ENCODE measurements at regions not wholly inside any gene's neighbourhood (a gene's known extent, or its start where the extent isn't known, plus 50 kb on each side); places are given as distances from the start of the nearest gene placed in this dataset.
"Not testable (repeated sequence)": the region's sequence is repeated elsewhere in the genome, so short reads cannot be mapped to it uniquely, and the experiment has no call there.

- H3K36me3 ChIP-seq, result no peaks in the 10 kb centered on the region
- TF ChIP-seq POLR2AphosphoS5 (IDR thresholded peaks at IDR 0.05), result no peak
- TF ChIP-seq, protein P1, sequence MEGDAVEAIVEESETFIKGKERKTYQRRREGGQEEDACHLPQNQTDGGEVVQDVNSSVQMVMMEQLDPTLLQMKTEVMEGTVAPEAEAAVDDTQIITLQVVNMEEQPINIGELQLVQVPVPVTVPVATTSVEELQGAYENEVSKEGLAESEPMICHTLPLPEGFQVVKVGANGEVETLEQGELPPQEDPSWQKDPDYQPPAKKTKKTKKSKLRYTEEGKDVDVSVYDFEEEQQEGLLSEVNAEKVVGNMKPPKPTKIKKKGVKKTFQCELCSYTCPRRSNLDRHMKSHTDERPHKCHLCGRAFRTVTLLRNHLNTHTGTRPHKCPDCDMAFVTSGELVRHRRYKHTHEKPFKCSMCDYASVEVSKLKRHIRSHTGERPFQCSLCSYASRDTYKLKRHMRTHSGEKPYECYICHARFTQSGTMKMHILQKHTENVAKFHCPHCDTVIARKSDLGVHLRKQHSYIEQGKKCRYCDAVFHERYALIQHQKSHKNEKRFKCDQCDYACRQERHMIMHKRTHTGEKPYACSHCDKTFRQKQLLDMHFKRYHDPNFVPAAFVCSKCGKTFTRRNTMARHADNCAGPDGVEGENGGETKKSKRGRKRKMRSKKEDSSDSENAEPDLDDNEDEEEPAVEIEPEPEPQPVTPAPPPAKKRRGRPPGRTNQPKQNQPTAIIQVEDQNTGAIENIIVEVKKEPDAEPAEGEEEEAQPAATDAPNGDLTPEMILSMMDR (IDR thresholded peaks at IDR 0.05), result no peak
- DNase-seq, result no peak
- no peak overlapping the region for H3K27ac ChIP-seq
- no peaks in the 10 kb centered on the region for H3K27me3 ChIP-seq
- H3K4me1 ChIP-seq, result no peaks in the 10 kb centered on the region
- intact Hi-C loops (cut with DNase I; ENCODE audit: low total_unique reads) (no loop called here), in situ Hi-C loops (cut with MboI; ENCODE audit: low pct_ligation_motif_present in 1 of 4, low pct_unique_long_range_greater_than_20kb in 1 of 4, low sequenced_read_pairs in 3 of 4) (loop anchor here in 1 of 4 donors (10.0 kb wide), 1 partner anchor 65 kb away; no protein-coding TSS in a partner anchor)
- WGBS, 2 donors (ENCODE audit: low coverage in 1 of 2), result 21 to 31% methylated on average over 2 to 6 of the region's 6 CpGs
- no peak overlapping the region for H3K4me3 ChIP-seq
- H3K9me3 ChIP-seq, result no peaks in the 10 kb centered on the region
Observed at GRCh38 chr18:27540111-27540510, 355.0 kb upstream of the CHST9 start.

- in situ Hi-C loops (cut with MboI; ENCODE audit: low pct_ligation_motif_present in 1 of 4, low pct_unique_long_range_greater_than_20kb in 1 of 4, low sequenced_read_pairs in 3 of 4), result no loop called here
- Histone ChIP-seq H3K36me3 (no peaks in the 10 kb centered on the region), H3K27ac (no peak overlapping the region), H3K4me1 (no peaks in the 10 kb centered on the region), H3K9me3 (peaks cover 0 to 3% of the 10 kb centered on the region in 2 donors), H3K4me3 (no peak overlapping the region), H3K27me3 (no peaks in the 10 kb centered on the region)
- no peak for DNase-seq
- intact Hi-C loops (cut with DNase I; ENCODE audit: low total_unique reads), result no loop called here
- 88 to 92% methylated on average over 2 of the region's 2 CpGs for WGBS, 2 donors (ENCODE audit: low coverage in 1 of 2)
- TF ChIP-seq POLR2AphosphoS5 (IDR thresholded peaks at IDR 0.05) (no peak), POLR2A (IDR thresholded peaks at IDR 0.05) (no peak), EP300 (IDR thresholded peaks at IDR 0.05; ENCODE audit: low read depth) (no peak)
- TF ChIP-seq, protein P1 (IDR thresholded peaks at IDR 0.05), result no peak
Observed at GRCh38 chr18:27528925-27529521, 343.9 kb upstream of the CHST9 start.

GRCh38 chr18:27527856-27528255 is 342.7 kb upstream of the CHST9 start:
- DNase-seq, result no peak
- H3K4me3 ChIP-seq, result no peak overlapping the region
- in situ Hi-C loops (cut with MboI; ENCODE audit: low pct_ligation_motif_present in 1 of 4, low pct_unique_long_range_greater_than_20kb in 1 of 4, low sequenced_read_pairs in 3 of 4), result no loop called here
- H3K27me3 ChIP-seq, result no peaks in the 10 kb centered on the region
- WGBS, 2 donors (ENCODE audit: low coverage in 1 of 2), result 63% methylated on average over 3 of the region's 3 CpGs; no CpG with 5 or more reads in 1 of the 2 donors
- TF ChIP-seq POLR2A (IDR thresholded peaks at IDR 0.05), result no peak
- TF ChIP-seq POLR2AphosphoS5 (IDR thresholded peaks at IDR 0.05), result no peak
- TF ChIP-seq, protein P1 (IDR thresholded peaks at IDR 0.05), result no peak
- TF ChIP-seq EP300 (IDR thresholded peaks at IDR 0.05; ENCODE audit: low read depth), result no peak
- H3K9me3 ChIP-seq, result peaks cover 0 to 3% of the 10 kb centered on the region in 2 donors
- H3K4me1 ChIP-seq, result no peaks in the 10 kb centered on the region
- no peaks in the 10 kb centered on the region for H3K36me3 ChIP-seq
- no peak overlapping the region for H3K27ac ChIP-seq
- intact Hi-C loops (cut with DNase I; ENCODE audit: low total_unique reads), result no loop called here

GRCh38 chr18:27520401-27520800 is 335.3 kb upstream of the CHST9 start:
- no peaks in the 10 kb centered on the region for H3K36me3 ChIP-seq
- in situ Hi-C loops (cut with MboI; ENCODE audit: low pct_ligation_motif_present in 1 of 4, low pct_unique_long_range_greater_than_20kb in 1 of 4, low sequenced_read_pairs in 3 of 4) (no loop called here), intact Hi-C loops (cut with DNase I; ENCODE audit: low total_unique reads) (no loop called here)
- 63 to 89% methylated on average over 2 of the region's 2 CpGs for WGBS, 2 donors (ENCODE audit: low coverage in 1 of 2)
- H3K27ac ChIP-seq, result no peak overlapping the region
- H3K27me3 ChIP-seq, result no peaks in the 10 kb centered on the region
- no peaks in the 10 kb centered on the region for H3K9me3 ChIP-seq
- no peaks in the 10 kb centered on the region for H3K4me1 ChIP-seq
- DNase-seq, result no peak
- TF ChIP-seq POLR2AphosphoS5 (IDR thresholded peaks at IDR 0.05) (no peak), POLR2A (IDR thresholded peaks at IDR 0.05) (no peak)
- H3K4me3 ChIP-seq, result no peak overlapping the region

DNA sequence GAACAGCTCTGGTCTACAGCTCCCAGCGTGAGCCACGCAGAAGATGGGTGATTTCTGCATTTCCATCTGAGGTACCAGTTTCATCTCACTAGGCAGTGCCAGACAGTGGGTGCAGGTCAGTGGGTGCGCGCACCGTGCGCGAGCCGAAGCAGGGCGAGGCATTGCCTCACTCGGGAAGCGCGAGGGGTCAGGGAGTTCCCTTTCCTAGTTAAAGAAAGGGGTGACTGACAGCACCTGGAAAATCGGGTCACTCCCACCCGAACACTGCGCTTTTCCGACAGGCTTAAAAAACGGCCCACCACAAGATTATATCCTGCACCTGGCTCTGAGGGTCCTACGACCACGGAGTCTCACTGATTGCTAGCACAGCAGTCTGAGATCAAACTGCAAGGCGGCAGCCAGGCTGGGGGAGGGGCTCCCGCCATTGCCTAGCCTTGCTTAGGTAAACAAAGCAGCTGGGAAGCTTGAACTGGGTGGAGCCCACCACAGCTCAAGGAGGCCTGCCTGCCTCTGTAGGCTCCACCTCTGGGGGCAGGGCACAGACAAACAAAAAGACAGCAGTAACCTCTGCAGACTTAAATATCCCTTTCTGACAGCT is 325.0 kb upstream of the CHST9 start:
- H3K27ac ChIP-seq; in situ Hi-C loops (cut with MboI; ENCODE audit: low pct_ligation_motif_present in 1 of 4, low pct_unique_long_range_greater_than_20kb in 1 of 4, low sequenced_read_pairs in 3 of 4); H3K36me3 ChIP-seq; DNase-seq; H3K4me1 ChIP-seq; H3K27me3 ChIP-seq; H3K4me3 ChIP-seq; H3K9me3 ChIP-seq; intact Hi-C loops (cut with DNase I; ENCODE audit: low total_unique reads): not testable (repeated sequence)
- 77% methylated on average over 21 of the region's 21 CpGs; no CpG with 5 or more reads in 1 of the 2 donors for WGBS, 2 donors (ENCODE audit: low coverage in 1 of 2)
